HG03108 (cell line): ENCODE measurements at regions not wholly inside any gene's neighbourhood (a gene's known extent, or its start where the extent isn't known, plus 50 kb on each side); places are given as distances from the start of the nearest gene placed in this dataset.
"Not testable (repeated sequence)": the region's sequence is repeated elsewhere in the genome, so short reads cannot be mapped to it uniquely, and the experiment has no call there.

Experiments
- ATAC-seq: cut with Tn5 transposase; IDR thresholded peaks from one replicate; pipeline ENCODE4 v1.9.1; 2021; ENCODE audit warnings: moderate library complexity; ENCODE audit not compliant: unreplicated experiment

DNA sequence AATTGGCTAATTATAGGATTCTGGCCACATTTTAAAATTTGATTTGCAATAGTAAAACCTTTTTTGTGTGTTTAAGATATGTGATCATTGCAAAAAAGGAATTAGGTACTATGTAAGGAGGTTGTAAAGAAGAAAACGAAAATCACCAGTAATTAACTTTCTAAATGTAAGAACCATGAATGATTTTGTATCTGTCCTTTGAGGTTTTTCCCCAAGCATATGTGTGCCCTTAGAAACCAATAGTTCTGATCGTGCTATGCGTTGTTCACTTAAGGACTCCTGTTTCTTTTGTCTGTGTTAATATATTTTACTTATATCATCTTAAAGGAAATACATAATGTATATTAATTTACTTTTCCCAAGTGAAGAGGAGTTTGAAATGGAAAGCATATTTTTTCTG, 410.2 kb downstream of the PSAT1 start:
- ATAC-seq: peak; percentile 42

DNA sequence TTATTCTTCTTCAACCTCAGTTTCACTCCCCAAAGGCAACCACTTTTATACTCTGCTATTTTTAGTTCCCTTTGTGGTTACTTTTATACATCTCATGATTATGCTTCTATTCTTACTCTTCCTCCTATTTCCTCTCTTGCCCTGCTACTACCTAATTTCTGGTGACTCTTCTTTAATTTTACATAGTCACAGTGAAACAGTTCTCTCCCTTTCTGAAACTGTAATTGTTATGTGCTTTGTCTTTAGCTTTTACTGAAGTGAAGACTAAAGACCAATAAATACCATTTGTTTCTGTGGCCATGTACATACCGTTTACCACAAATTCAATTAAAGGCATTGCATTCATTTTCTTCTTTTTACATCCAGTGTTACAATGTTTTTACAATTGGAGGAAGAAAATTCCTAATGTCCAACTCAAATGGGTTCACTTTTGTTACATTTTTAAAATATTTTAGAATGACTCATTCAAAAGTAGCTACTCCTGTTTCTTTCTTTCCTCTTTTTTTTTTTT, 410.6 kb downstream of the PSAT1 start:
- ATAC-seq: peak; percentile 96

DNA sequence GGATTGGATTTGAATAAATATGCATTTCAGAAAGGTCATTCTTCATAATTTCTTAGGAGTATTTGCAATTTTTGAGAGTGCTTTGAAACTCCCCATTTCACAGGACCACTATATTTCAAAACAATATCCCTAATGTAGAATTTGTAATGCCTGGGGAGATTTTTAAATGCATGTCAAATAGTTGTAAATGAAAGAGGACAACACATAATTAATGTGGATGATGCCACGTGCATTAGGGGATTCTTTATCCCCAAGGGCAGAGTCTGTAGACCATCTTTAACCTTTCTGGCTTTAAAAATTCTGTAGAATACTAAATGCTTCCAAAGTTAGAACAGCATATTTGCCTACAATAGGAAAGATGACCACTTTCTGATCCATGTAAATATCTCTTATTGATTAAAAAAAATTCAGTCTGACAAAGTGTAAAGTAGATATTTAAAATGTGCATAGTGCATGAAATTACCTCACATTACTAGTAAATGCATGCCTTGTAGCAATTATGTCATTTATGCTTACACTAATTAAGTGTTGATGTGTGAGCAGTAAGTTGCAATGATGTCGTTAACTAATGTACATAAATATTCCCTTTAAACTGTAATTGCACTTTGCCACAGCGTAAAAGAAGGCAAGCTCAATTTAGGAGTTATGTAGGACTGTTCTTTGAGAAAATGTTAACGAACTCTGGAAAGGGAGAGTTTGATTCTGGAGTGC, 416.1 kb downstream of the PSAT1 start:
- ATAC-seq: no peak

DNA sequence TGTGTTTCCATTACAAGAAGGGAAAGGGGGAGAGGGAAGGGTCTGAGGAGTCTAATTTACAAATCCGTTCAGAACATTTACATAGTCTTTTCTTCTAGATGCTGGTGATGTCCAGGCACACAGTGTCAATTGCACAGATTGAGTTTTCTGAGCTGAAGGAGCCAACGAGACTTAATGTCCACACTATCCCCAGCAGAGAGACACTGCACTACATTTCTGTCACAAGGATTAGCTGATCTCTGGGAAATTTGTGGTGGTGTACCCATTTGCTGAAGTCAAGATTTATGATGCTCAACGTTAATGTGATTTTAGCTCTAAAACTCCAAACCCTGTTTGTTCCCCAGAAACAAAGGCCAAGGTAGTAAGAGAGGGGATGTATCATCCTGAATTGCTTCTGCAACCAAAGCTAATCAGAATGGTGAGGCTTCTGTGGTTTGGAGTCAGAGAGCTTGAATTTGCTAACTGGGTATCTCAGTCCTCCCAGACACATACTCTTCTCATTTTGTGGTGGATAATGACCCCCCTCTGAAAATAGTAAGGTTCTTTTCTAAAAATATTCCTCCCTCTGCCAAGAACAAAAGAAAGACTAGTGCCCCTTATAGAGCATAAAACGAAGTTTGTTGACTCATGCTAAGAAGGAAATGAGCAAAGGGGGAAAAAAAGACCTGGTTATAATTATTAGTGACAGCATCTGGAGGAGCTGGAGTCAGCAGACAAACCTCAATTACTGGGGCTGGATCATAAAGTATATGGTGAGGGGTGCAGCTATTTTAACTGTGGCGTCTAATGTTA, 416.9 kb downstream of the PSAT1 start:
- no peak for ATAC-seq

DNA sequence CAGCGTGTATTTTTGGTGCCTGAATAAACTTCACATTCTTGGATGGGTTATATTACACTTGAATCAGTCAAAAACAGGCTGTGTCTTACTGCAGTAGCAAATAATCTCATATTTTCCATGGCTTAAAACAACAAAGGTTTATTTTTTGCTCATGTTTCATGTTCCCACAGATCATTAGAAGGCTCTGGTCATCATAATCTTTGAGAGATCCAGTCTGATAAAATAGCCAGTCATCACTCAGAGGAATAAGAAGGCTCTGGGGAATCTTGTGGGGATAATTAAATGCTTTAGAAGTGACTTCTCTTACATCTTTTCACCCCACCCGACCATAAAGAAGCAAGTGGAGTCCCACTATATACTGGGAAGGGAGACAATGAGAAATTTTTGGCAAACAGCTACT, 417.7 kb downstream of the PSAT1 start:
- no peak for ATAC-seq

DNA sequence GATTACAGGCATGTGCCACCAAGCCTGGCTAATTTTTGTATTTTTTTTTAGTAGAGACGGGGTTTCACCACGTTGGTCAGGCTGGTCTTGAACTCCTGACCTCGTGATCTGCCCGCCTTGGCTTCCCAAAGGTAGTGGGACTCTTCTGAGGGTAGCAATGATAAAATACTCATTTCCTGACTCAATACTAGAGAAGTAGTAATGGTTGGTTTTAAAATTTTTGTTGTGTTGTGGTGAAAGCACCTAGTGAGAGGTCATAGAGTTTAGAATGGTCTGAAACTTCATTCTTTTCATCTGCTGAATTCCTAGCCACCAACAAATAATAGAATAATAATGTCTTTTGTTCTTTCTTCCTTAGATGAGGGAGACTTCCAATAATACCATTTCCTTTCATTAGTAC, 422.1 kb downstream of the PSAT1 start:
- not testable (repeated sequence) for ATAC-seq

DNA sequence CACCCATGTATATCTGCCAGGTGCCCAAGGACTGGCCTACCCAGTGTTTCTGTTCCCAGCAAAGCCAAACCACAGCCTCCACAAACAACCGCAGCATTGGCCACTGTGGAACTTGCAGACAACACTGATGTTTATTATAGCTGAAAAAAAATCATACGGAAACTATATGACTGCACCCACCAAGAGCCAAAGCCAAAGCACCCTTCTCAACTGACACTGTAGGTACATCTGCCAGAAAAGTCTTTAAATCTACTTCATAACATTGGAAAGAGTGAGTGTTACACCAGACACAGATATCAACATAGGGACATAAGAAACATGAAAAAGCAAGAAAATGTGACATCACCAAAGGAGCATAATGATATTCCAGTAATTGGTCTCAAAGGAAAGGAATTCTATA, 428.0 kb downstream of the PSAT1 start:
- ATAC-seq: no peak

DNA sequence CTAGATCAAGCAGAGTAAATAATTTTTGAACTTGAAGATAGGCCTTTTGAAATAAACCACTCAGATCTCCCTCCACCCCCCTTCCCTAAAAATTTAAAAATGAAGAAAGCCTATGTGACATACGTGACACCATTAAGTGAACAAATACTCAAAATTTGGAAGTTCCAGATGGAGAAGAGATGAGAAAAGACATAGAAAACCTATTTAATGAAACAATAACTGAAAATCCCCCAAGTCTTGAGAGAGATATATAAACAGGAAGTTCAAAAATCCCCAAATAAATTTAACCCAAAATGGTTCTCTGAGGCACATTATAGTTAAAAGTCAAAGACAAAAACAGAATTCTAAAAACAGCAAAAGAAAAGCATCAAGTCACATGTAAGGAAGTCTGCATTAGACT, 428.6 kb downstream of the PSAT1 start:
- no peak for ATAC-seq

DNA sequence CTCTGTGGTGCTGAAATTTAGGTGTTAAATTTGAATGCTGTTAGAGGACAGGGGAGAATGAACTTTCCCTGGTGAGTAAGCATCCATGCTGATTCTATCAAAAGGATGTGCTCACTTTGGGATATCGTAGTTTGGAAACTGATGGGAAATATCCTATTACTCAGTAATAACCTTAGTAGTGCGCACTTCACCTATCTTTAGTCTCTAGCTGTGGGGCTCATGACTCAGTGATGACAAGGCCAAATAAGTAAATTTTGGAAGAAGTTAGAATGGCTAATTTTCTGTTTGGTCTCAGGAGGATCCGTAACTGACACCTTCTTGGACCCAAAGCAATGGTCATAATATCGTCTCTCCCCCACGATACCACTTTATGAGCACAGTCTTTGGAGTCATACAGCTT, 448.4 kb downstream of the PSAT1 start:
- no peak for ATAC-seq

DNA sequence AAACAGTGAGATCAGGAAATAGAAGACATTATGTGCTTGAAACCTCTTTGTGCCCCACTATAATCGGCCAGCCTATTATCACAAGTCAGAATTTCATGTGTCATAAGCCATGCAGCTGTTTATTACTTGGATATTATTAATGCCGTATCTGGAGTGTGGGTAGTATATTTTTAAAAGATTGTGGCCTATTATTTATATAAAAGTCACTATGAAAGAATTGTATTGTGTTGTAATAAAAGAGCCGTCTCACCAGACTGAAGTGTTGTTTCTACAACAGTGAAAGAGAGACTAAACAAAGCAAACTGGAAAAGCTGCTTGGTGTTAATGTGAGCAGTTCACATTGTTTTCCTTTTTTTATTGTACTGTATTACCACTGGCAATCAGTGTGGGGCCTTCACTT, 449.1 kb downstream of the PSAT1 start:
- no peak for ATAC-seq

DNA sequence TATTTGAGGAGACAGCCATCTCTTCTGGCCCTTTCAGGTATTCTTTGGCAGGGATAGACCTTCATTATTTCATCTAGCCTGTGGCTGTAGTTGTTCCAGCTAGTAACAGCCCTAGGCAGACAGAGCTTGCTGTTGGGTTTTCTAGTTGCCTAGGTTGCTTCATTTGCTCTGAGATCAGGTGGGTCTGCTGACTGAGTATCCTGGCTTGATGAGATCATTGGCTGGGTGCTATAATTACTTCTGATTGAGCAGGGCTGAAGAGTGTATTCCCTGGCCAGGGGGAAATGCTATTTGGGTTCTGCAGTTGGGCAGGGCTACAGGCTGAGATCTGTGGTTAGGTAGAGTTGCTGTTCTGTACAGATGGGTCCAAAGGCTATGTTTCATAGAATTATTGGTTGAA, 456.1 kb downstream of the PSAT1 start:
- no peak for ATAC-seq

DNA sequence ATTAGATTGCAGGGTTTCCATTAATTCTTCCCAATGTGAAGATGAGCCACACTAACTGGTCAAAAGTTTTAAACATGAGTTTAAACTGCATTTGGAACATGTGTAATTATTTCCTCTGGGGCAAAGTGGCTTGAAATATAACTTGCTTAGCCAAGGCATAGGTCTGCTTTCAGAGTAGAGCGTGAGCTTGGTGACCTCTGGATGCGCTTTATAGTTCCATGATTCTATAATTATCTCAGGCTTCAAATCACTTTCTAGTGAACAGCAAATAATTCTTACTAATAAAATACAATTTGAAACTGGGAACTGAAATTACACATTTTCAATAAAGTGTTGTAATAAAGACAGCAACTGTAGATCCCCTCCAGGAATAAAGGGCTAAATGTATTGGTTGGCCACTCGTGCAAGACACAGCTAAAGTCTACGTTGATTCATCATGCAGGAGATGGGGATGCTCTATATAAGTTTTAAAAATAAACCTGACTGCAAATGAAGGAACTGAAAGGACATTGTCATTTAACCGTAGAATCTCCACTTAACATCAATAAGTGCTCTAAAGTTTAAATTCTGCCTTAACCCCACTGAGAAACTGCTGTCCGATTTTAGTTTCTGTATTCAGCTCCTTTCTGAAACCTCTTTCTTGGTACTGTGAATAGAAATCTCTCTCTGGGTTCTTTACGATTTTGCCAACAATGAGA, 460.0 kb downstream of the PSAT1 start:
- peak; percentile 64 for ATAC-seq

DNA sequence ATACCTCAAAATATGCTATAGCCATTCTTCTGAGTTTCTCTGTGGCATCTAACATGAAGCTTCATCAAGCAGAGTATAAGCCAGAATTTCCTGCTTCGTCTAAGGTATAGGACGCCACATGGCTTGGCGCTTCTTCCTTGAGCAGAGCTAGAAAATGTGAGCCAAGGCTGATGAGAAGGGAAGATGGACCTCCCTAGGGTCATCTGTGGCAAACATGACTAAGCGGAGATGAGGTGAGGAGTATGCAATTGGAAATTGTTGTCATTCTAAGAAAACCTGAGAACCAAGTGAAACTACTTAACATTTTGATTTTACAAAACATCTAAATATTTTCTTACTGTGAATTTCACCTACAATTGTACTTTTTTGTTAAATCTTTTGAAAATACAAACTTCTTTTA, 466.5 kb downstream of the PSAT1 start:
- ATAC-seq: no peak

DNA sequence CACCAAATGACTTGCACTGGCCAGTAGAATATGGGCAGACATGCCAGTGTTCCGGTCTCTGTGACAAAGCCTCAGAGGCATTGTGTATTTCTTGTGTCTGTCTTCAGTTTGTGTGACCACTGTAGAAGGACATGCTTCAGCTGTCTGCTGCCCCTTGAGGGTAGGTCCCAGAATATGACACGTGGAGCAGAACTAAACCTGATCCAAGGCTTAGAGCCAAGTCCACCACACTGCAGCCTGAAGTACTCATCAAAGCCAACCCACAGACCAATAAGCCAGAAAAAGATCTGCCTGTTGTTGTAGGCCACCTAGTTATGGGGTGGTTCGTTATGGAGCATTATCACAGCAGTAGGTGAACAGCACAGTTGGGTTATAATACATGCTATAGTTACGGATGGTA, 468.9 kb downstream of the PSAT1 start:
- ATAC-seq: no peak

DNA sequence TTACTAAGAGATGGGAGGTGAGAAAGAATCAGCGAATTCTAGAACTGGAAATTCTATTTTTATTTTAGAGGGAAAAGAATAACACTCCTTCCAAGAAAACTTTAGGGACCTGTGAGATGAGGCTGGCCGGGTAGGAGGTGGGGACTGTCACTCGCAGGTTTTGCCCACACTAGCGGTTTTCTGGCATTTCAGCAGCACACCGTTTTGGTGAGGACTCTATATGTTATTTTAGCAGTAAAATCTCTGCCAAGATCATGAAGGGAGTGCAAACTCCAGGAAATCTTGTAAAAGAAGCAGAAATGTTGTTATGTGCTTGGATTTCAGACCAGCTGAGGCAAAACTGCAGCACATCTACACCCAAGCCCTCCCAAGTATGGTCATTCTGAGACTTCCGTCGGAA, 470.6 kb downstream of the PSAT1 start:
- no peak for ATAC-seq

DNA sequence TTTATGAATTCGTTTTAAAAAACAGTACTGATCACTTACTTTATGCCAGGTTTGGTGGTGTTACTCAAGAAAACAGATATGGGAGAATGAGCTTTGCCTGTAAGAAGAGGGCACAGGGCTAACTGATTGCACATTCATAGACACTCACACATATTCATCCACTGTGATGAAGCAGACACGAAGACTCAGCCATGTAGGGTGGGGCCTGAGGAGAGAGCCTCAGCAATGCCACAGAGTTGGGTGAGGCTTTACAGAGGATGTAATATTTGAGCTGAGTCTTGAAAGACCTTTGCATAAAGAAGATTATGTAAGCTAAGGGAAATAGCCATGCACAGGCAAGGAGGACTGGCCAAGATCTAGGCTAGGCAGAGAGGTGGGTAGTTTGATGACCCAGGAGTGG, 472.8 kb downstream of the PSAT1 start:
- no peak for ATAC-seq

DNA sequence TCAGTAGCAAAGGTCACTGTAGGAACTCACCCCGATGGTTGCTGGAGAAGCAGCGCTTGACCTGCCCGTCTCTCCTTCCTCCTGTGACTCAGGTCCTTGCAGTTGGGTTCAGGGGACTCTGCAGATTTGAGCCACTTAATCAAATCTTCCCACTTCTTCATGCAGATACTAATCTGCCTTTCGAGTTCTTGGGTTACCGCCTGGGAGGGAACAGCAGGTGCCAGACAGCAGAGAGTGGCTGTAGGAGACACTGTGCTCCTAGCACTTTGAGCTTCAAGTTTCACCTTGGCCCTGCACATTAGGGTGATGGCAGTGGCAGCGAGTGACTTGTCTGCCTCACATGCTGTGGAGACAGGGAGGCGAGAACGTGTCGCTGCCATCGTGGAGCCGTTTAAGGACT, 478.3 kb downstream of the PSAT1 start:
- no peak for ATAC-seq

DNA sequence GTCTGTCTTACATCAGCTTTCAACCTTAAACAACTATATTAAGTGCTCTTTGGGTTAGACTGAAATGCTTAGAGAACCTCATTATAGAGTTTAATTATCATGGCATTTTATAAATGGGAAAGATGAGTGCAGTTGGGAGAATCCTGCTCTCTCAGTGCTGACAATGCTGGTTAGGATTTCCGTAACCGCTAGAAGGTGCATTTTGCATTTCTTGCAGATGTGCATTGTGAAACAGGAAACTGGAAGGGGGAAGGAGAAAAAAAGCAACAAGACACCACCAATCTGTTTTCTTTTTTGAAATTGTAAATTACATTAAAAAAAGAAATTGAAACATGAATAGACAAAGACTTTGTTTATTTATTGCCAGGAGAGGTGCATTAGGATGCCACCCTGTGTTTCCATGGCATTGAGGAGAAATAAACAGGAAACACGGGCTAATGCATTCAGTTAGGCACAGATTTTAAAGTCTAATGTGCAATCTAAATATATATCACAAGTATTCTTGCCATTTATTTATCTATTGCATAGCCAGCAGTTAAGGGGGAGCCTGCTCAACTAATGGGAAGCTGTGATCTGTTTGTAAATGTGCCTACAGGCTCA, 478.9 kb downstream of the PSAT1 start:
- no peak for ATAC-seq

DNA sequence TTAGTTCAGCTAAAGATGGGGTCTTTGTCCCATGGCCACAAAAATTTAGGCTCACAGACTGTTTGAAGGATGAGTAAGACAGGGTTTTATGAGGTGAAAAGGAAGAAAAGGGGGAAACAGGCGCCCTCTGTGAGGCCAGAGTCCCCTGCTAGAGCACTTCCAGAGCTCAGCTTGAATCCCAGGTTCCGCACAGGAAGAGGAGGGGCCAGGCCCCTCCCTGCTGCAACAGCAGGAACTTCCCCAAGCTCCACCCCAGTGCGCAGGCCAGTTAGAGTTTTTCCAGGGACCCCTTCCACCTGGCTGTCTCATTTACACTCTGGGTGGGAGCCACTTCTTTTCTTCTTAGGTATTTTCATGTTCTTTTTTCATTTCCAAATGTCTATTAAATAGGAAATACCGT, 480.8 kb downstream of the PSAT1 start:
- ATAC-seq: no peak

DNA sequence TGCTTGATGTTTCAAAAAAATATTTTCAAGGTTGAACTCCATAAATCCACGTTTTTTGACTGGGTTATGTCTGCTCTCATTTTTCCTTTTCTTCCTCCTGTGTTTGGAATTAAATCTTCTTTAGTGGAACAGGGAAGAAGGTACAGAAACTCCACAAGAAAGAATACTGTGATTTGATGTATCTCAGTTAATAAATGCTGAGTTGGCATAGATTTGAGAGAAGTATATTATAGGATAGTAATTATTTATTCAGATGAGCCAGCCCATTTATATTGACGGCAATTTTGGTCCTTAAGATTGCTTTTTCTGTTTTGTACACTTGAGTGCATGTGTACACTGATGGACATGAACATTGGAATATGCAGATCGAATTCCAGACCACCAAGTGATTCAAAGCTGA, 481.4 kb downstream of the PSAT1 start:
- ATAC-seq: no peak

DNA sequence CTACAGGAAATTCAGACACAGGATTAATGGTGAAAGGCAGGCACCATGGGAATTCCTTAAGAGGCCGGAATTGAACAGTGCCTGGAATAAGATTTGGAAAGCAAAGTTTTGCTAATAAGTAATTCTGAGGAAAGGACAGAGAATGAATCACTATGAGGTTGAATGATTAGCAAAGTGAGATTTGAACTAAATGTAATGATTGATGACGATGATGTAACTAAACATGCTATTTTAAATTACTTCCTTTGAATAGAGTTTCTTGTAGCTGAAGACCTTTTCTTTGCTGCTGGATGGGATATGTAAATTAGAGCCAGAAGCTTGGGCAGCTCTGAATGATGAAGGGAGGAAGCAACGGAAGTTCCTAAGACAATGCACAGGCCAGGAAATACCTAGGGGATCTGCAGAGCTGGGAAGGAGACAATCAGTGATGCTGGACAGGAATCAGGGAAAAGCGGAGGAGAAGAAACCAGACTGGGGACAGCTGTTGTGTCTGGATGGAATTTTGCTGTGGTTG, 482.0 kb downstream of the PSAT1 start:
- ATAC-seq: no peak
